ENCODE measurements at regions not wholly inside any gene's neighbourhood (a gene's known extent, or its start where the extent isn't known, plus 50 kb on each side); places are given as distances from the start of the nearest gene placed in this dataset.
"Not testable (repeated sequence)": the region's sequence is repeated elsewhere in the genome, so short reads cannot be mapped to it uniquely, and the experiment has no call there.

GRCh38 chr16:72457243-72457940 lies 285.4 kb upstream of the PMFBP1 start:
- Histone ChIP-seq H3K27ac (ENCODE audit: low read length) (no peak overlapping the region), H3K9ac (ENCODE audit: low read length) (no peak overlapping the region), H3K9me2 (ENCODE audit: insufficient read depth, low read length) (no peaks in the 10 kb centered on the region), H3K9me3 (ENCODE audit: low read length) (peaks cover 8% of the 10 kb centered on the region), H3K4me2 (ENCODE audit: low read length) (no peak overlapping the region), H3K79me2 (replicated peaks; ENCODE audit: insufficient read depth, low read length) (no peaks in the 10 kb centered on the region), H3K36me3 (ENCODE audit: insufficient read depth, low read length) (no peaks in the 10 kb centered on the region), H4K20me1 (ENCODE audit: insufficient read depth) (no peaks in the 10 kb centered on the region), H2AFZ (ENCODE audit: low read depth, low read length) (no peak overlapping the region), H3K4me3 (ENCODE audit: low read length) (no peak overlapping the region), H3F3A (ENCODE audit: insufficient read depth, low read length, poor library complexity, severe bottlenecking) (no peaks in the 10 kb centered on the region), H3K27me3 (ENCODE audit: insufficient read depth, low read depth, low read length) (no peaks in the 10 kb centered on the region)
- no peak for TF ChIP-seq SMC3 (conservative IDR thresholded peaks at IDR 0.05; ENCODE audit: poor library complexity)
- no peak for TF ChIP-seq MXI1 (conservative IDR thresholded peaks at IDR 0.05; ENCODE audit: poor library complexity, severe bottlenecking)
- no peak for TF ChIP-seq TAF1 (IDR thresholded peaks at IDR 0.05; ENCODE audit: low read depth)
- no peak for TF ChIP-seq EZH2 (IDR thresholded peaks at IDR 0.05; ENCODE audit: borderline replicate concordance, insufficient read depth, low read length, poor library complexity, severe bottlenecking)
- no peak for TF ChIP-seq POLR2AphosphoS5 (IDR thresholded peaks at IDR 0.05)
- TF ChIP-seq, protein P1, sequence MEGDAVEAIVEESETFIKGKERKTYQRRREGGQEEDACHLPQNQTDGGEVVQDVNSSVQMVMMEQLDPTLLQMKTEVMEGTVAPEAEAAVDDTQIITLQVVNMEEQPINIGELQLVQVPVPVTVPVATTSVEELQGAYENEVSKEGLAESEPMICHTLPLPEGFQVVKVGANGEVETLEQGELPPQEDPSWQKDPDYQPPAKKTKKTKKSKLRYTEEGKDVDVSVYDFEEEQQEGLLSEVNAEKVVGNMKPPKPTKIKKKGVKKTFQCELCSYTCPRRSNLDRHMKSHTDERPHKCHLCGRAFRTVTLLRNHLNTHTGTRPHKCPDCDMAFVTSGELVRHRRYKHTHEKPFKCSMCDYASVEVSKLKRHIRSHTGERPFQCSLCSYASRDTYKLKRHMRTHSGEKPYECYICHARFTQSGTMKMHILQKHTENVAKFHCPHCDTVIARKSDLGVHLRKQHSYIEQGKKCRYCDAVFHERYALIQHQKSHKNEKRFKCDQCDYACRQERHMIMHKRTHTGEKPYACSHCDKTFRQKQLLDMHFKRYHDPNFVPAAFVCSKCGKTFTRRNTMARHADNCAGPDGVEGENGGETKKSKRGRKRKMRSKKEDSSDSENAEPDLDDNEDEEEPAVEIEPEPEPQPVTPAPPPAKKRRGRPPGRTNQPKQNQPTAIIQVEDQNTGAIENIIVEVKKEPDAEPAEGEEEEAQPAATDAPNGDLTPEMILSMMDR (IDR thresholded peaks at IDR 0.05; ENCODE audit: poor library complexity, severe bottlenecking), result no peak
- no peak for TF ChIP-seq EP300 (conservative IDR thresholded peaks at IDR 0.05; ENCODE audit: poor library complexity, severe bottlenecking)
- TF ChIP-seq REST (IDR thresholded peaks at IDR 0.05; ENCODE audit: borderline replicate concordance), result no peak
- TF ChIP-seq RAD21 (conservative IDR thresholded peaks at IDR 0.05), result no peak

- Histone ChIP-seq H2AFZ (ENCODE audit: low read depth, low read length) (no peak overlapping the region), H3K4me2 (ENCODE audit: low read length) (no peak overlapping the region), H4K20me1 (ENCODE audit: insufficient read depth) (no peaks in the 10 kb centered on the region), H3F3A (ENCODE audit: insufficient read depth, low read length, poor library complexity, severe bottlenecking) (no peaks in the 10 kb centered on the region), H3K4me3 (ENCODE audit: low read length) (no peak overlapping the region), H3K27ac (ENCODE audit: low read length) (no peak overlapping the region), H3K27me3 (ENCODE audit: insufficient read depth, low read depth, low read length) (no peaks in the 10 kb centered on the region), H3K36me3 (ENCODE audit: insufficient read depth, low read length) (no peaks in the 10 kb centered on the region), H3K9ac (ENCODE audit: low read length) (no peak overlapping the region), H3K79me2 (replicated peaks; ENCODE audit: insufficient read depth, low read length) (no peaks in the 10 kb centered on the region), H3K9me2 (ENCODE audit: insufficient read depth, low read length) (no peaks in the 10 kb centered on the region), H3K9me3 (ENCODE audit: low read length) (peaks cover 8% of the 10 kb centered on the region)
- TF ChIP-seq EZH2 (IDR thresholded peaks at IDR 0.05; ENCODE audit: borderline replicate concordance, insufficient read depth, low read length, poor library complexity, severe bottlenecking), result no peak
- no peak for TF ChIP-seq EP300 (conservative IDR thresholded peaks at IDR 0.05; ENCODE audit: poor library complexity, severe bottlenecking)
- TF ChIP-seq SMC3 (conservative IDR thresholded peaks at IDR 0.05; ENCODE audit: poor library complexity), result no peak
Observed at GRCh38 chr16:72455743-72456659, 284.0 kb upstream of the PMFBP1 start.

- H3K9ac ChIP-seq (ENCODE audit: low read length); H3K27ac ChIP-seq (ENCODE audit: low read length); H3K4me2 ChIP-seq (ENCODE audit: low read length); H3K9me2 ChIP-seq (ENCODE audit: insufficient read depth, low read length); H3K27me3 ChIP-seq (ENCODE audit: insufficient read depth, low read depth, low read length); H2AFZ ChIP-seq (ENCODE audit: low read depth, low read length); H4K20me1 ChIP-seq (ENCODE audit: insufficient read depth); H3K4me3 ChIP-seq (ENCODE audit: low read length); H3K36me3 ChIP-seq (ENCODE audit: insufficient read depth, low read length); H3F3A ChIP-seq (ENCODE audit: insufficient read depth, low read length, poor library complexity, severe bottlenecking); H3K9me3 ChIP-seq (ENCODE audit: low read length); H3K79me2 ChIP-seq (replicated peaks; ENCODE audit: insufficient read depth, low read length): not testable (repeated sequence)
Observed at GRCh38 chr16:72453856-72454255, 281.9 kb upstream of the PMFBP1 start.
